ENCODE measurements at regions not wholly inside any gene's neighbourhood (a gene's known extent, or its start where the extent isn't known, plus 50 kb on each side); places are given as distances from the start of the nearest gene placed in this dataset.
"Not testable (repeated sequence)": the region's sequence is repeated elsewhere in the genome, so short reads cannot be mapped to it uniquely, and the experiment has no call there.

GRCh38 chr2:95725677-95726076 lies 133.9 kb downstream of the TRIM43 start:
- not testable (repeated sequence) for FAIRE-seq; DNase-seq (ENCODE audit: low spot score)

DNA sequence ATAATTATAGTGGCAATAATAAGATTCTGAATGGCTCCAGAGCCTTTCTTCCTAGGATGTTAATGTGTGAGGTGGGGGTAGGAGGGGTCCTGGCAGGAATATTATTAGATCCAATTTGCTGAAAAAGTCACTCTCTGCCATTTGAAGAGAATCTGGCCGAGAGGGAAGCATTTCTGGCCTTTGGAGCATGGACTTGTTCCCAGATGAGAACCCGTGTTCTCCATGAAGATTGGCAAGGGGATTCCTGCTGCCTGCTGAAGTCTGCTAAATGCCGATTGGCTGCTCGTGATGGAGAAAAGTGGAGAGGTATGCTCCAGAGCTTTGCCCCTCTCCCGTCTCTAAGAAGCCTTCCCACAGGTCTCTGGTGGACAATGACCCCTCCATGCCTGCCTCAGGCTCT lies 135.6 kb downstream of the TRIM43 start:
- not testable (repeated sequence) for FAIRE-seq

GRCh38 chr2:95728878-95729596 lies 137.2 kb downstream of the TRIM43 start:
- peak; percentile 86 for FAIRE-seq
- DNase-seq (ENCODE audit: low spot score): peak; percentile 83

More for the DNA sequence above, 135.6 kb downstream of the TRIM43 start:
- DNase-seq (ENCODE audit: low spot score): not testable (repeated sequence)

GRCh38 chr2:95729597-95729955 lies 137.8 kb downstream of the TRIM43 start:
- FAIRE-seq (no peak), DNase-seq (ENCODE audit: low spot score) (no peak)

GRCh38 chr2:95730813-95731212 lies 139.0 kb downstream of the TRIM43 start:
- no peak for FAIRE-seq

DNA sequence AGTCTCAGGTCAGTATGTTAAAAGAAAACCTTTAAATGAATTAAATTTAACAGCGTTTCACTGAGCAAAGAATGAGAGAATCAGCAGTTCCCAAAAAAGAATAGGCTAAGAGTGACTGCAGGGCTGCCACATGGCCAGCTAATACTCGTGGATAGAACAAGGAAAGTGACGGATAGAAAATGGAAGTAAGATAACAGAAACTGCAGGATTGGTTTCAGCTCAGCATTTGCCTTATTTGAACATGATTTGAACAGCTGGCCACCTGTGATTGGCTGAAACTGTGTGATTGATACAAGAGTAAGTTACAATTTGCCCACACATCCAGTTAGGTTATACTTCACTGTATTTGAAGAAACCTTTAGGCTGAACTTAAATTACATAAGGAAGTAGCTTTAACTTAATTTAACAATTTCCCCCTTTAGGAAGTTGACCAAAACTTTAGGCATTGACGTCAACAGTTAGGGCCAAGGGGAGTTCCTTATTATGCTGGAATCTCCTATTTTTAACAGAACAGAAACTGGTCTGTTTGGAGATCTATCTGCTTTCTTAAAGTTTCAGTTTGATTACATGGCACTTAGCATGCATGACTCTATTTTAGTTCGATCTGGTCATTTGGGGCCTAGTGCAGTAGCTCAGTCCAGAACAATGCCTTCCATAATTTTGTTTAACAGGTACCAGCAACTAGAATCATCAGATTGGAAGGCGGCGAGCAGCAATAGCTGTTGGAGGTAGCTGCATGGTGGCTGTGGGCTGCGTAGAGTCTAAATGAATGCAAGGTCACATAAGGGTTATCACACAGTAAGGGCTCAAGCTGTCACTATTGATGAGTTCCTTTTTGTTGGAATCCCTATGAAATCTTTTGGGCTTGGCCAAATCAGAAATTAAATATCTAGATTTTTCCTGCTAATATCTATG lies 143.4 kb downstream of the TRIM43 start:
- FAIRE-seq (no peak), DNase-seq (ENCODE audit: low spot score) (no peak)

More at GRCh38 chr2:95730813-95731212, 139.0 kb downstream of the TRIM43 start:
- DNase-seq (ENCODE audit: low spot score): no peak

DNA sequence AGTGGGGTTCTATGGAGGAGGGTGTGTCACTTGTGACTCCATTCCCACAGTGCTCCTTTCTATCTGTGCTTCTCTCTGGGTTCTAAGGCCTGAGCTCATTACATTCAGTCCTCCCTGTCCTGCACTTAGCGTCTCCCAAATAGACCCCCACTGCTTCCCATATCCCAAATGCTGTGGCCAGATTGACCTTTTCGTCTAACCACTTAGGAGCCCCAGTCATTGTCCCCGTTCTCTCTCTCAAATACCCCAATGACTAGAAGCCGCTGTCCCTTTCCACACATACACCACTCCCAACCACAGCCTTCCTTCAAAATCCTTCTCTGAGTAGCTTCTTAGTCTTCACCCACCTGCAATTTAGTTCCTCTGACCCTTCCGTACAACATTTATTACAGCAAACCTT lies 146.5 kb downstream of the TRIM43 start:
- FAIRE-seq: no peak
- DNase-seq (ENCODE audit: low spot score): no peak

- not testable (repeated sequence) for DNase-seq (ENCODE audit: low spot score); FAIRE-seq
Observed at GRCh38 chr2:95752126-95752525, 160.3 kb downstream of the TRIM43 start.

DNA sequence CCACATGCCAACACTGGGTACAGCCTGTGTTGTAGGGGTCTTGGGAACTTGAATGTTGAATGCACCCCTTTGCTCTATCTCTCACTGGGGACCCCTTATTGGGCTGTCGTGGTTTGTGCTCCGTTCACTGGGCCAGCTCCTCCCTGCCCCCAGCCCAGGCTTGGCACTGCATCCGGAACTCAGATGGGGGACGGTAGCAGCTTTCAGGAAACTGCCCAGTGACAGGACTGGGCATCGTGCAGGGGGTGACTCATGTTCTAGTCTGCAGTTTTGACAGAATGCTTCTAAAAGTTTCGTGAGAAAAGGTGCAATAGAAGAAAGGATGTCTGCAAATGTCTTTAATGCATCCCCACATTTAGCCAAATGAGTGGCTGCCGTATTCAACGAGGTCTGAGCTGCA lies 162.0 kb downstream of the TRIM43 start:
- not testable (repeated sequence) for DNase-seq (ENCODE audit: low spot score); FAIRE-seq

GRCh38 chr2:95754213-95754612 lies 162.4 kb downstream of the TRIM43 start:
- DNase-seq (ENCODE audit: low spot score); FAIRE-seq: not testable (repeated sequence)

DNA sequence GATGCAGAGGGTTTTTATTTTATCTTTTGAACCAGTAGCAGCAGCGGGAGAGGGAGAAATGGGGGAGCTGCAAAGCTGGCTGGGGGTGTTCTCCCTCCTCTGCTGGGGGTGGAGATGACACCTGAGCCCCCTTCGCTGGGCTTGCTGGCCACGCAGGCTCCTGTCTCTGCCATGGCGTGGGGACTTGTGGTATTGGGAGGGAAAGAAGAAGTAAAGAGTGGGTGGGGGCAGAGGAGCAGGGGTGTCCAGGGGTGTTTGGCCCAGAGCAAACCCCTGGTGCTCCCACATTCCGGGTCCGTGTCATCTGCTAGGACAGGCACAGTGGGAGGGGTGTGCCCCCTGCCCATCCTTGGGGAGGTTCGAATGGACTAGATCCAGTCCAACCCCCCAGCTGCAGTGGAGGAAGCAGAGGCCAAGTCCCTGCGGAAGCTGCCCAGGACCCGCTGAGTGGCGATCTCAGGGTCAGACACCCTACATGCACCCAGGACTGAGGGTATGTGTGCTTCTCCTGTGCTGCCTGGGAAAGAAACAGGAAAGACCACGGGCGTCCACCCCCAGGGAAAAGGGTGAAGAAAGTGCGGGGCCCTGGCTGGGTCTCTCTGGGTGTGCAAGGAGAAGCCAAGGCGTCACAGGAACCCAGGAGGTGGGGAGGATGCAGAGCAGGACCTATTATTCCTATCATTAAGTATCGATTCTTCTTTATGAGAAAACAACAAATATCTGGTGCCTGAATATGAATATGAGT lies 163.2 kb downstream of the TRIM43 start:
- FAIRE-seq; DNase-seq (ENCODE audit: low spot score): not testable (repeated sequence)

DNA sequence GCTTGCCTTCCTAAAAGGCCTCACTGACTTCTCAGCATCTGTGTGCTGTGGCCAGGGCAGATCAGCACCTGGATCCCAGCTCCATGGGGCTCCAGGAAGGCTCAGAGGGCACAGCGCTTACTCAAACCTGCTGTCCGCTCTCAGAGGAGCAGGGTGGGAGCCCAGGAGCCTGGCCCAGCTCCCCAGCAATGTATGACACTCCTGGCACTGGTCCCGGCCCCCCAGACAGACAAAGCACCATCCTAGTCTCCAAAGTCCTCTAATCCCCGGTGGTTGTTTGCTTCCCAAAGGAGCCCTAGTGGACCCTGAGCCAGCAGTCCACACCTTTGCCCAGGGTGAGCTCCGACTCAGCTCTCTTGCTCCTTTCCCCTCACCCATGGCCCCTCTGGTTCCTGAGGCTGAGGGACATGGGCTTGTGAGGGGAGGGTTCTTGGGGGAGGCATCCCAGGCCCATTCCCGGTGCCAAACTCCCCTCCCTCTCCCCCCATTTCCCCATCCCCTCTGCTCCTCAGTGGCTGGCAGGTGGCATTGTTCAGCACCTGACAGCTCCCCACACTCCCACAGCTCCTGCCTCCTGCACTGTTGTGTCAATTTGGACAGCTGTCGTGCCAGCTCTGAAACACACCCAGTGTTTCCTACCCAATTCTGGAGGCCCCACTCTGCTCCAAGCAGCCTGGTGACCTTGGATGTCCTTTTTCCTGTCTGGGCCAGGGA lies 164.3 kb downstream of the TRIM43 start:
- not testable (repeated sequence) for DNase-seq (ENCODE audit: low spot score); FAIRE-seq

DNA sequence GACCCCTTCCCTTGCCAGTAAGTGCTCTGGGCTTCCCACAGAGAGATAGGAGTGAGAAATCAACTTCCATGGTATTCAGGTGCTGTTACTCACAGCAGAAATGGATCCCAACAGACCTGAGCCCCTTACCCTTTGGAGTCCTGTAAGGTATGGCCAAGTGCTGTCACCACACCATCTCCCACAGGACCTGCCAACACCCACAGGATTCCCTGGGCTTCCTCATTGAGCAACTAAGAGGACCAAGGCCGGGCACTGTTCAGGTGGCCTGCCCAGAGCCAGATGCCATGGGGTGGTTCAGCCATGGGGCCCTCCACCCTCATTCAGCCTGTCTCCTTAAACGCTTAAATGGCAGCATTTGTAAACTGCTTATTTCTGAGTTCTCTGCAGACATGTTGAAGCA lies 166.2 kb downstream of the TRIM43 start:
- no peak for FAIRE-seq
- DNase-seq (ENCODE audit: low spot score): no peak

- no peak for DNase-seq (ENCODE audit: low spot score)
- peak; percentile 96 for FAIRE-seq
Observed at GRCh38 chr2:95759481-95760246, 167.9 kb downstream of the TRIM43 start.

DNA sequence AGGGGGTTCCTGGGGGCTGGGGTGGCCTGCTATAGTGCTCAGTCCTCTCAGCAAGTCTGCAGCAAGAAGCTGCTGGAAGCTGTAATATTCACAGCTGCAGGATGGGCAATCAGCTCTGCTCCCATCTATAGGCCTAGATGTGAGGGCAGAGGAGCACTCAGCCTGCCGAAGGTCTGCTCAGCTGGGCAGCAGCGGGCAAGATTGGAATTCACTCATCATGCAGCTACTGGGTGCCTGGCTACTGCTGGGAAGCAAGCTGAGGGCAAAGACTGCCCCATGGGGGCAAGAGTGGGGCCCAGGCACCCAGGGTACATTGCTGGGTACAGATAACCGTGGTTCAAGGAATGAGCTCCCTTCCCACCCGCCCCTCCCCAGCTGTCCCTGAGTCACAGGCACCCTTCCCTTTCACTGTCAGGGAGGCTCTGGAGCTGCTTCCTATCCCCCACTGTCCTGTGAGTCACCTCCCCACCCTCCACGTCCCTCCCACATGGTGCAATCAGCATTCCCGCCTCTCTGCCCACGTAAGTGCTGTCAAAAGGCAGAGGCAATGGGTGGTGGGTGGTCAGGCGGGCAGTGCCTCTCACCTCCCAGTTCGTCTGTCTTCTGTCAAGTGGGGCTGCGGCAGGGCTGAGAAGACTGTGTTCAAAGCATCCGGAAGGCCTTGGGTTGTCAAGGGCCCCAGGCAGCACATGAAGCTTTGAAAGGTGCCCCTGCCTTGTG lies 169.2 kb downstream of the TRIM43 start:
- FAIRE-seq (peak; percentile 96), DNase-seq (ENCODE audit: low spot score) (peak; percentile 91)

DNA sequence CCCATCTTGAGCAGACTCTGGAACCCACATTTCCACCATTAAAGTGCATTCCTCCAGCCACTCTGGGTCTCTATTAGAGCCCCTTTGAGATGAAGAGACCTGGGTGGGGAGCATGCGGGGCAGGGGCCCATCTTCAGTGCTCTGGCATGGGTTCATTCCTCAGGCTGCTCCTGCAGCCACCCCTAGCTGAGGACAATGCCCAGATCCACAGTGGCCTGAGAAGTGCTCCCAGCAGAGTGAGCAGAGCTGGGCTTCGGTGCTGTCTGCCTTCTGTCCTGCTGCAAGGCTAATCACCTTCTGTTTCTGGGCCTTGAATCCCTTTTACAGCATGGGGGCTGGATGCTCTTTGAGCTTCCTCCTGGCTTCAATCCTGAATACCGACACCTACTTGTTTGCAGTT lies 169.8 kb downstream of the TRIM43 start:
- DNase-seq (ENCODE audit: low spot score): no peak
- peak; percentile 79 for FAIRE-seq

- peak; percentile 37 for FAIRE-seq
- DNase-seq (ENCODE audit: low spot score): not testable (repeated sequence)
Observed at GRCh38 chr2:95762023-95763021, 170.5 kb downstream of the TRIM43 start.

DNA sequence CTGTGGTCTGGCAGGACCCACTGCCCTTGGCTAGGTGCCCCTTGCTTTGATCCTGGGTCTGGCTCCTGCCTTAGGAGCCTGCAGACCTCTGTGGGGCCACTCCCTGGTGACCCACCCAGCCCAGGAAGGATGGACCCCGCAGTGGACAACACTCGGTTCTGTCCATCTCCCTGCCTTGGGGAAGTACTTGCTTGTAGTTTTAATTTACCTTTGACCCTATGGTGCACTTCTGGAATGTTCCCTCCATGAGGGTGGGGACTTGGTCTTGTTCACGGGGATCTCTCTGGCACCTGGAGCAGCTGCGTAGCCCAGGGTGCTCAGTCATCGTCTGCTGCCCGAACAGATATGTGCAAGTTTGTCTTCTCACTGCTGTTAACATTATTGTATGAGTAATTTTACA lies 171.3 kb downstream of the TRIM43 start:
- DNase-seq (ENCODE audit: low spot score); FAIRE-seq: not testable (repeated sequence)
